Naive thymus-derived CD4-positive, alpha-beta T cell (primary cell): ENCODE measurements at regions not wholly inside any gene's neighbourhood (a gene's known extent, or its start where the extent isn't known, plus 50 kb on each side); places are given as distances from the start of the nearest gene placed in this dataset.
"Not testable (repeated sequence)": the region's sequence is repeated elsewhere in the genome, so short reads cannot be mapped to it uniquely, and the experiment has no call there.

Experiments used
- ATAC-seq: fragments of 150-1000 bp; cut with Tn5 transposase; 2 replicates; pipeline ENCODE4 v1.10.0; 2021; ENCODE audit warnings: mild to moderate bottlenecking, moderate library complexity
- CTCF ChIA-PET: fragments of 350-600 bp; sonication (Branson Sonifier 250); formaldehyde crosslinking; loops from one replicate; lab custom pipeline; 2021; ENCODE audit warnings: antibody characterized with exemption; lab: Charles Lee
- POLR2A ChIA-PET: fragments of 350-600 bp; sonication (Branson Sonifier 250); formaldehyde crosslinking; loops from one replicate; lab custom pipeline; 2021; ENCODE audit warnings: antibody characterized with exemption, inconsistent platforms; lab: Charles Lee
- DNase-seq, 9 donors: peaks; one replicate each; pipeline versions ENCODE4 v3.0.0 to v3.0.0-alpha.2; 2020 to 2022; ENCODE audit warnings: mixed read lengths in 1 of 9
- H3K27ac ChIP-seq: one replicate; pipeline ENCODE4 v1.7.0; 2013; ENCODE audit warnings: mild to moderate bottlenecking, low read depth, low read length, moderate library complexity
- H3K27me3 ChIP-seq, 2 donors: one replicate each; pipeline ENCODE4 v1.7.0; 2013; ENCODE audit warnings: low read length in 2 of 2, mild to moderate bottlenecking in 2 of 2, moderate library complexity in 2 of 2; ENCODE audit not compliant: control insufficient read depth in 2 of 2, insufficient read depth in 2 of 2
- H3K36me3 ChIP-seq, 3 experiments: 1 replicate in 2 of 3; 2 replicates in 1 of 3; pipeline ENCODE4 v1.7.0; 2013; ENCODE audit warnings: low read length in 3 of 3, mild to moderate bottlenecking in 3 of 3, moderate library complexity in 1 of 3; ENCODE audit not compliant: insufficient read depth in 3 of 3, control insufficient read depth in 2 of 3
- H3K4me1 ChIP-seq, 2 donors: one replicate each; pipeline ENCODE4 v1.7.0; 2013; ENCODE audit warnings: low read length in 2 of 2, mild to moderate bottlenecking in 2 of 2, moderate library complexity in 1 of 2; ENCODE audit not compliant: control insufficient read depth in 2 of 2, insufficient read depth in 2 of 2
- H3K4me3 ChIP-seq: 2 replicates; pipeline ENCODE4 v1.7.0; 2013; ENCODE audit warnings: mild to moderate bottlenecking, low read length
- H3K9me3 ChIP-seq, 3 experiments: 1 replicate in 2 of 3; 2 replicates in 1 of 3; pipeline ENCODE4 v1.7.0; 2013; ENCODE audit warnings: low read length in 3 of 3; ENCODE audit not compliant: control insufficient read depth in 2 of 3
- H3K27ac Mint-ChIP-seq, 9 donors: one replicate each; pipeline ENCODE4 v1.8.0; 2020 to 2022; ENCODE audit warnings: mixed read lengths in 9 of 9, mild to moderate bottlenecking in 8 of 9, moderate library complexity in 5 of 9, inconsistent platforms in 2 of 9
- H3K27me3 Mint-ChIP-seq, 5 donors: one replicate each; pipeline ENCODE4 v1.8.0; 2021 to 2022; ENCODE audit warnings: mixed read lengths in 5 of 5, mild to moderate bottlenecking in 1 of 5
- H3K36me3 Mint-ChIP-seq, 5 donors: one replicate each; pipeline ENCODE4 v1.8.0; 2020 to 2022; ENCODE audit warnings: mixed read lengths in 5 of 5, mild to moderate bottlenecking in 3 of 5, inconsistent platforms in 1 of 5
- H3K4me1 Mint-ChIP-seq, 7 donors: one replicate each; pipeline ENCODE4 v1.8.0; 2020 to 2022; ENCODE audit warnings: mixed read lengths in 7 of 7, mild to moderate bottlenecking in 3 of 7, inconsistent platforms in 1 of 7
- H3K4me3 Mint-ChIP-seq, 10 donors: one replicate each; pipeline ENCODE4 v1.8.0; 2020 to 2022; ENCODE audit warnings: mild to moderate bottlenecking in 10 of 10, mixed read lengths in 10 of 10, moderate library complexity in 6 of 10, inconsistent platforms in 2 of 10
- H3K9me3 Mint-ChIP-seq, 11 donors: one replicate each; pipeline ENCODE4 v1.8.0; 2020 to 2022; ENCODE audit warnings: mixed read lengths in 11 of 11, mild to moderate bottlenecking in 4 of 11, inconsistent platforms in 1 of 11, moderate library complexity in 1 of 11
- intact Hi-C, 2 donors: fragments of 100-400 bp; cut with micrococcal nuclease; formaldehyde crosslinking; loops; one replicate each; pipeline ENCODE4 v1.15.1; 2023

GRCh38 chr2:95654897-95655296, 63.1 kb downstream of the TRIM43 start:
- H3K27ac ChIP-seq, H3K9me3 Mint-ChIP-seq, H3K27me3 Mint-ChIP-seq, intact Hi-C loops, H3K4me1 ChIP-seq, H3K4me1 Mint-ChIP-seq, H3K9me3 ChIP-seq, H3K36me3 ChIP-seq, H3K4me3 ChIP-seq, POLR2A ChIA-PET, H3K36me3 Mint-ChIP-seq, H3K27me3 ChIP-seq, DNase-seq, H3K4me3 Mint-ChIP-seq, ATAC-seq, CTCF ChIA-PET, H3K27ac Mint-ChIP-seq: not testable (repeated sequence)

- H3K36me3 ChIP-seq, H3K27ac ChIP-seq, H3K9me3 Mint-ChIP-seq, DNase-seq, H3K27me3 Mint-ChIP-seq, H3K36me3 Mint-ChIP-seq, H3K4me3 Mint-ChIP-seq, H3K27me3 ChIP-seq, H3K27ac Mint-ChIP-seq, intact Hi-C loops, H3K4me1 ChIP-seq, ATAC-seq, CTCF ChIA-PET, POLR2A ChIA-PET, H3K9me3 ChIP-seq, H3K4me3 ChIP-seq, H3K4me1 Mint-ChIP-seq: not testable (repeated sequence)
Observed at GRCh38 chr2:95656553-95656952, 64.8 kb downstream of the TRIM43 start.

GRCh38 chr2:95657937-95658336, 66.1 kb downstream of the TRIM43 start:
- H3K4me1 ChIP-seq, DNase-seq, H3K36me3 ChIP-seq, H3K4me3 ChIP-seq, H3K36me3 Mint-ChIP-seq, H3K27ac Mint-ChIP-seq, ATAC-seq, H3K4me3 Mint-ChIP-seq, POLR2A ChIA-PET, H3K27me3 Mint-ChIP-seq, intact Hi-C loops, CTCF ChIA-PET, H3K9me3 ChIP-seq, H3K9me3 Mint-ChIP-seq, H3K4me1 Mint-ChIP-seq, H3K27ac ChIP-seq, H3K27me3 ChIP-seq: not testable (repeated sequence)

- H3K27ac ChIP-seq, H3K9me3 Mint-ChIP-seq, H3K4me3 Mint-ChIP-seq, ATAC-seq, intact Hi-C loops, H3K9me3 ChIP-seq, H3K4me1 Mint-ChIP-seq, H3K27ac Mint-ChIP-seq, H3K4me3 ChIP-seq, H3K4me1 ChIP-seq, H3K36me3 Mint-ChIP-seq, H3K36me3 ChIP-seq, H3K27me3 ChIP-seq, DNase-seq, CTCF ChIA-PET, POLR2A ChIA-PET: not testable (repeated sequence)
- H3K27me3 Mint-ChIP-seq = peaks cover 0 to 21% (median 10%) of the 10 kb centered on the region in 5 donors
Observed at GRCh38 chr2:95660766-95661562, 69.2 kb downstream of the TRIM43 start.

GRCh38 chr2:95663471-95664441, 72.0 kb downstream of the TRIM43 start:
- CTCF ChIA-PET, H3K4me1 Mint-ChIP-seq, H3K4me3 ChIP-seq, H3K4me1 ChIP-seq, H3K27ac ChIP-seq, ATAC-seq, H3K36me3 ChIP-seq, H3K9me3 ChIP-seq, H3K27me3 ChIP-seq, H3K27ac Mint-ChIP-seq, H3K36me3 Mint-ChIP-seq, DNase-seq, intact Hi-C loops, H3K9me3 Mint-ChIP-seq, POLR2A ChIA-PET: not testable (repeated sequence)
- peaks cover 0 to 21% (median 10%) of the 10 kb centered on the region in 5 donors for H3K27me3 Mint-ChIP-seq
- H3K4me3 Mint-ChIP-seq = peak overlapping the region in 1 of 10 donors; percentile 16

- peaks cover 0 to 24% (median 10%) of the 10 kb centered on the region in 5 donors for H3K27me3 Mint-ChIP-seq
- intact Hi-C loops, CTCF ChIA-PET: not testable (repeated sequence)
Observed at GRCh38 chr2:95666636-95667035, 74.8 kb downstream of the TRIM43 start.

More at GRCh38 chr2:95666636-95667035, 74.8 kb downstream of the TRIM43 start:
- H3K36me3 Mint-ChIP-seq, H3K36me3 ChIP-seq, POLR2A ChIA-PET, ATAC-seq, H3K27ac Mint-ChIP-seq, DNase-seq, H3K9me3 Mint-ChIP-seq, H3K9me3 ChIP-seq, H3K27ac ChIP-seq, H3K27me3 ChIP-seq, H3K4me3 ChIP-seq, H3K4me1 ChIP-seq, H3K4me3 Mint-ChIP-seq: not testable (repeated sequence)
- peaks cover 6 to 17% (median 13%) of the 10 kb centered on the region in 7 donors for H3K4me1 Mint-ChIP-seq
